Mesothelial cell of epicardium (in vitro differentiated cells): ENCODE measurements at regions not wholly inside any gene's neighbourhood (a gene's known extent, or its start where the extent isn't known, plus 50 kb on each side); places are given as distances from the start of the nearest gene placed in this dataset.

ENCODE experiments used
- DNase-seq, 2 experiments: peaks; one replicate each; pipeline ENCODE4 v3.0.0; 2021; ENCODE audit warnings: low spot score in 2 of 2; ENCODE audit not compliant: unreplicated experiment in 2 of 2
- H3K27ac Mint-ChIP-seq: 2 replicates; pipeline ENCODE4 v1.8.0; 2021; ENCODE audit warnings: mixed read lengths
- H3K27me3 Mint-ChIP-seq: 2 replicates; pipeline ENCODE4 v1.8.0; 2021; ENCODE audit warnings: low read depth, mixed read lengths
- H3K36me3 Mint-ChIP-seq: 2 replicates; pipeline ENCODE4 v1.8.0; 2021; ENCODE audit warnings: mixed read lengths
- H3K4me1 Mint-ChIP-seq: 2 replicates; pipeline ENCODE4 v1.8.0; 2021; ENCODE audit warnings: mixed read lengths
- H3K4me3 Mint-ChIP-seq: 2 replicates; pipeline ENCODE4 v1.8.0; 2021; ENCODE audit warnings: mild to moderate bottlenecking, moderate library complexity, mixed read lengths
- H3K9me3 Mint-ChIP-seq: 2 replicates; pipeline ENCODE4 v1.8.0; 2021; ENCODE audit warnings: mixed read lengths
- CTCF ChIP-seq: fragments of 200-600 bp; sonication (generic); IDR thresholded peaks from one replicate; pipeline ENCODE4 v1.5.0; 2021; ENCODE audit warnings: antibody characterized with exemption; ENCODE audit not compliant: unreplicated experiment

- H3K4me3 Mint-ChIP-seq, result no peak overlapping the region
- H3K4me1 Mint-ChIP-seq, result peaks cover 12% of the 10 kb centered on the region
- no peaks in the 10 kb centered on the region for H3K36me3 Mint-ChIP-seq
- TF ChIP-seq CTCF, result no peak
- DNase-seq, result no peak
- H3K27ac Mint-ChIP-seq, result no peak overlapping the region
- no peaks in the 10 kb centered on the region for H3K27me3 Mint-ChIP-seq
- peaks cover 20% of the 10 kb centered on the region for H3K9me3 Mint-ChIP-seq
Observed at GRCh38 chrX:107559506-107559905, 68.8 kb upstream of the PRPS1 start.

GRCh38 chrX:107560041-107560440 is 68.3 kb upstream of the PRPS1 start:
- Mint-ChIP-seq H3K27me3 (no peaks in the 10 kb centered on the region), H3K4me1 (peaks cover 12% of the 10 kb centered on the region), H3K36me3 (no peaks in the 10 kb centered on the region), H3K4me3 (no peak overlapping the region), H3K9me3 (peaks cover 17% of the 10 kb centered on the region), H3K27ac (no peak overlapping the region)
- TF ChIP-seq CTCF, result no peak
- DNase-seq, result no peak

- no peaks in the 10 kb centered on the region for H3K27me3 Mint-ChIP-seq
- H3K36me3 Mint-ChIP-seq, result no peaks in the 10 kb centered on the region
- TF ChIP-seq CTCF, result no peak
- DNase-seq, result no peak
- H3K9me3 Mint-ChIP-seq, result peaks cover 18% of the 10 kb centered on the region
- H3K4me1 Mint-ChIP-seq, result peaks cover 15% of the 10 kb centered on the region
- no peak overlapping the region for H3K27ac Mint-ChIP-seq
- no peak overlapping the region for H3K4me3 Mint-ChIP-seq
Observed at GRCh38 chrX:107560980-107561379, 67.3 kb upstream of the PRPS1 start.

- Mint-ChIP-seq H3K27ac (no peak overlapping the region), H3K4me1 (peaks cover 20% of the 10 kb centered on the region), H3K27me3 (no peaks in the 10 kb centered on the region), H3K4me3 (no peak overlapping the region), H3K9me3 (peaks cover 22% of the 10 kb centered on the region), H3K36me3 (no peaks in the 10 kb centered on the region)
- no peak for TF ChIP-seq CTCF
- DNase-seq, result no peak
Observed at GRCh38 chrX:107561468-107562215, 66.7 kb upstream of the PRPS1 start.

DNA sequence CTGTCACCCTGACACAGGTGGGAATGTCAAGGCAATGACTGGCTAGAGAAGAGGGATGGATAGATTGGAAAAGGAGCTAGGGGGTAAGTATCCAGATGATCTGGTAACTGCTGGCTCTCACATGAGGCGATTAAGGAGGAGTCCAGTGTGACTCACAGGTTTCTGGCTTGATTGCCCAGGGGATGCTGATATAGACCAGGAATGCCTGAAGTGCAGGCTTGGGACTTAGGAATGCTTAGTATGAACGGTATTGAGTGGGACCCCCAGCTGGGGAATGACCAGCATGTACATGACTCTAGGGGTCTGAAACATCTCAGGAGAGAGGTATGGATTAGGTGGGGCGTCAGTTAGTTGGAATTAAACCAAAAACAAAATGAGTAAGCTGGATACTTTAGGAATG is 65.8 kb upstream of the PRPS1 start:
- TF ChIP-seq CTCF, result no peak
- Mint-ChIP-seq H3K27ac (no peak overlapping the region), H3K4me3 (no peak overlapping the region), H3K4me1 (peaks cover 25% of the 10 kb centered on the region), H3K36me3 (no peaks in the 10 kb centered on the region), H3K27me3 (no peaks in the 10 kb centered on the region), H3K9me3 (peaks cover 18% of the 10 kb centered on the region)
- DNase-seq, result no peak
